AG08396 (cell line): ENCODE measurements at regions not wholly inside any gene's neighbourhood (a gene's known extent, or its start where the extent isn't known, plus 50 kb on each side); places are given as distances from the start of the nearest gene placed in this dataset.

ENCODE experiments used
- DNase-seq: peaks from one replicate; pipeline ENCODE4 v3.0.0; 2012; ENCODE audit warnings: low spot score, mixed read lengths

- DNase-seq = peak; percentile 38
These were observed 151.7 kb downstream of the NUAK1 start for GRCh38 chr12:105986779-105987684.

DNA sequence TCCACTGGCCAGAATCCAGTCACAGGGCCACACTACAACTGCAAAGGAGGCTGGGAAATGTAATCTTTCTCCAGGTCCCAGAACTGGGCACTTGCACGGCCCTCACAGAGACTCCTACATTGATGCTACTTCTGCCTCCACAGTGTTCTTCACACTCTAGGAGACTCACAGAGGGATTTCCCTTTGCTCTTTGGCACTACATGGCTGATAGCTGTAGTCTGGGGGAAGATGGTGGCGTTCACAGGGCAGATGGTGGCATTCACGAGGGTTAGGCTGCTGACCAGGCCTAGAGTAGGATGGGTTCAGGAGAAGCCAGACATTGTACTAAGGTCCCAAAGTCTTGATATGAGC, 151.1 kb downstream of the NUAK1 start:
- DNase-seq = no peak

- no peak for DNase-seq
These were observed 145.7 kb downstream of the NUAK1 start for GRCh38 chr12:105992849-105993740.

DNA sequence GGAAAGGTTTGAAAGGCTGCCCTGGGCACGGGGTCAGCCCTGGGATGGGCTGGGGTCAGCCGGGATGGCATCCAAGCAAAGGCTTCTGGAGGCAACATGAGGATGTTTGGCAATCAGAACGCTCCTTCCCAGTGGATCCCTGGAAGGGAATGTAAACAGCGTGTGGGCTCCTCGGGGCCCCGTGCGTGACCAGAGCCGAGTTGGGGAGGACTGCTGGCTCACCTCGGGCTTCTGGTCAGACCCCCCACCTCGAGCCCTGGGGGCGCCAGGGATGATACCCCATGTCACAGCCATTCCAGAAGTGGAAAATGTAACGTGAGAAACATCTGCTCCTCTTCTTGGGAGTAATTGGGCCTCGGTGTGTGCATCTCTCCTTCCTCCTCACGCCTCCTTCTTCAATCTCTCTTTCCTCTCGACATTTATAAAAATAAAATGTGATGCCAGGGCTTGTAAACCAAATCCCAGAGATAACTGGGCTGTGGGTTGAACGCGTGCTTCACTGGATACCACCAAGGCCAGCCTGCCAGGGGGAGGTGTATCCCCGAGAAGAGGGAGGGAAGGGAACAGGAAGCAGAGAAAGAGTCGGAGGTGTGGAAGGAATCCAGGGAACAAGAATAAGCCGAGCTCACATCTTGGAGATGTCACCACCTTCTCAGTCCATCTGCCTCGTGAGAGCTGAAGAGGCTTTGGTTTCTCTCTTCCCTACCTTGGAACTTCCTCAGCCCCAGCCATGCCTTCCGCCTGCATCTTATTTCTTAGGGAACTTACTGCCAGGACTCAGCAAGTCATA, 144.8 kb downstream of the NUAK1 start:
- no peak for DNase-seq

- DNase-seq = no peak
These were observed 142.8 kb downstream of the NUAK1 start for GRCh38 chr12:105995961-105996431.

DNA sequence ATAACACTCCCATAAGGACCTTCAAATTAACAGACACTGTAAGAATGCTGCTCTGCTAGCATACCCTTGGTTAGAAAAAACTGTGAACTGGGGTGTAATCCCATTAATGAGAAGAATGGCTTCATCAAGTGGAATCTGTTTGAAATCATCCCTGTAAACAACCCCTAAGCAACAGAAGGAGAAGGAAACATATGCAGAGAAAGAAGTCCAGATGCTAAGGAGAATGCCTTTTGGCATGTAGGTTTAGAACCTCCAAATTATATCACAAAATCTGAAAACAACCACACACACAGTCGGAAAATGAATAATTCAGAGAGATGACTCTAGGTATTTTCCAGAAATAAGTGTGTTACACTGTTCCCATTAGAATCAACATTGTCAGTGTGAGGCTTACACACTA, 140.2 kb downstream of the NUAK1 start:
- DNase-seq = no peak

DNA sequence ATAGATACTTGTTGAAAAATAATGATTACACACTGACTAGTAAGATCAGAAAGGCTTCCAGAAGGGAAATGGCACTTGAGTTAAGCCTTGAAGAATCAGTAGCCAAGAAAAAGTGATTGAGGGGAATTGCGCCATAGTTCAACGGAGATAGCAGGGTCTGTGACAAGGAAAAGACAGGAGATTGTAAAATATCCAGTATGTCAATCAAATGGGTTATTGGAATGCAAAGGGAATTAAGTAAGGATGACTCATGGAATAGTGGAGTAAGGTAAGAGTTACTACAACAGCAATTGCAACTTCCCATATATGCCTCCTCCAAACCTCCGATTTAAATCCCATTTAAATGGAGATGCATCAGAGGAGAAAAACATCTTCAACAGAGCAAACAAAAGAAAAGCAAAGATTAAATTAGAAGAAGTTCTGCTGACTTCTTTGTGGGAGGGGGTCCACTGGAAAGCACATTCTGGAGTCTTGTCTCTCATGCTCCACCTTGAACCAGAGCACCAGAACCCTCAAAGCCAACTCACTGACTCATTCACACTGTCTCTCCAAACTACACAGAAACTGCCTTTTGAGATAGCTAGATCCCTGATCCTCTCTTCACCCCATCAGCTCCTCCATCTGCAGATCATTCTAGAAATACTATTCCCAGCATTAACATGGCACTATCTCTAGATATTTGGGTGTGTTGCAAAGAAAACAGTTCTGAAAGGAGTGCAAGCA, 138.2 kb downstream of the NUAK1 start:
- no peak for DNase-seq

DNA sequence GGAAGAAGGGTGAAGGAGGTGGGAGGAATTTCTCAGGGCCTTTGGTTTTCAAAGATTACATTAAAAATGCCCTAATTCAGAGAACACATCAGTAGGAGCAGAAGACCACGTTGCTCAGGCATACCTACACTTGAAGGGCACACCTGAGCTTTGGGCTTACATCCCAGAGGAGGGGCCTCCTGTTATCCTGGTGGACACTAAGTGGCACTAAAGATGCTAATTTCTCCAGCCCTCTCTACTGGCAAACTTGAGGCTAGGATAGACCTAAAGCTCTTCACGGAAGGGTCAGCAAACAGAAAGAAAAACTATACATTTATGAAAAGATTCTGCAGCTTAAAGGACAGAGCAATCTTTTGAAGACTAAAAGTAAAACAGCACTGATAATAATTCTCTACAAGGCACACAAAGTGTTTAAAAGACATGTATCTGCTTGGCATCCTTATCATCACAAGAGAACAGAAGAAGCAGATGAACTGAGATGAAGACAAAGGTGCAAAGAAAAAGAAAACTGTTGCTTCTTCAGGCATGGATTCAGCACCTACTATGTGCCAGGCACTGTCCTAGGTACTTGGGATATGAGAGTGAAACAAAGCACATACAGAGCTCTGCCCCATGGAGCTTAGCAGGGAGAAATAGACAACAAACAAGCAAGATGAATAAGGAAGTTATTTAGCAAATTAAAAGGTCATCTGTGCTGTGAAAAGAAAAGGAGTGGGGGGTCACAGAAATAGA, 137.5 kb downstream of the NUAK1 start:
- DNase-seq = no peak

GRCh38 chr12:106001837-106002218, 136.9 kb downstream of the NUAK1 start:
- no peak for DNase-seq

- no peak for DNase-seq
These were observed 135.5 kb downstream of the NUAK1 start for GRCh38 chr12:106003297-106003696.

- DNase-seq = no peak
These were observed 134.5 kb downstream of the NUAK1 start for GRCh38 chr12:106004289-106004688.

DNA sequence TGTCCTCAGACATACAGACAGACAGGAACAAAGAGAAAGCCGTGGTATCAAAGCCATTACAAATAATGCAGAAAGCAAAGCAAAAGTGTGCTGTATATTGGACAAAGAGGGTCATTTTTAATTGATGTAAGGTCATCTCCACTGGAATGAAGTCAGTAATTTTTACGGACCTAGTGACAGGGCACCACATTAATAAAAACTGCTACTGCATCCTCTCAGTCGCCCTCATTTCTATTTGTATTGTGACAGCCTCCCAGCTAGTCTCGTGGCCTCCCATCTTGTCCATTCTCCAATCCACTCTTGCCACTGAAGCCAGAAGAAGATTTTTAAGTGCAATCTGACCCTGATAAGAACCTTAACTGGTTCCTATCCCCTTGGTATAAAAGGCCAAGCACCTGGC, 132.4 kb downstream of the NUAK1 start:
- DNase-seq = no peak

DNA sequence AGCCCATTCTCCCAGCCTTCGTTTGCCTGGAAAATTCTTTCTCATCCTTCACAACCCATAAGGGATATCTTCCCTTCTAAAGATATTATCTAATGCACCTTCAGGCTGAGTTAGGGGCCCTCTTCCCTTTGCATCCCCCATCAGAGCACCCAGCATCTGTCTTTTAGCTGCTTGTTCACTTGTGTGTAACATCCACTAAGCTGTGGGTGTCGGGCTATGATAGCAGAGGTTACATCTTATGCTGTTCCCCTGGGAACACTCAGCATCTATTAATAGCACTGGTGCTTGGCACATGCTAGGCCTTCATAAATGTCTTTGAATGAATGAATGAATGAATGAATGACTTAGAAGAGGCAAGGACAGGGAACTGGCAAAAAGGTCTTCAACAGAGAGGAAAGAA, 131.8 kb downstream of the NUAK1 start:
- DNase-seq = no peak

DNA sequence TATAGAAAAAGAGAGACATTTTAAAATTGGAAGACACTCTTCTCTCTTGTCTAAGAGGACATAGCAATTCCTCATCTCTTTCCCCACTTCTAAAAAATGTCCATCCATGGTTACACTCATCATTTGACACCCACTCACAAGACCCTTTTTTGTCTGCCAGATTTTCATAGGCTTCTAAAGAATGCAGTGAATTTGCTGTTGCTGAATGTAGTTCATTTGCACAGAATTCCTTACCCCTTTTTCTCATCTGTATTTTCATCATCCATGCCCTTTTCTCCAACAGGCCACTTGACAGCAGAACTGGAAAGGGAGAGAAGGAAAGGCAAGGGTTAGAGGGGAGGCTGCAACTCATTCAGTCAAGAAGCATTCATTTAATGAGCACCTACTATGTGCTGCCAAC, 128.0 kb downstream of the NUAK1 start:
- no peak for DNase-seq
